ENCODE measurements at regions not wholly inside any gene's neighbourhood (a gene's known extent, or its start where the extent isn't known, plus 50 kb on each side); places are given as distances from the start of the nearest gene placed in this dataset.

- no peak for FAIRE-seq
- no peak for DNase-seq (ENCODE audit: low read depth in 1 of 2, low spot score in 1 of 2)
- Histone ChIP-seq H3K9me3 (peaks cover 8% of the 10 kb centered on the region; the same call in 1 of the 3 replicates), H3K27ac (no peak overlapping the region), H3K4me3 (no peak overlapping the region), H3K4me2 (no peak overlapping the region), H3K4me1 (no peaks in the 10 kb centered on the region)
- ChIA-PET POLR2A (no interaction called here), CTCF (interaction anchor here (0.7 to 2.4 kb wide), 6 partner anchors 12 to 405 kb away, joined by 3 to 18 read pairs (median 4); no protein-coding TSS in a partner anchor)
- 75% methylated on average over 5 of the region's 5 CpGs for WGBS (ENCODE audit: missing lambda C conversion rate)
- no peak for ATAC-seq
- no peak for TF ChIP-seq RAD21 (conservative IDR thresholded peaks at IDR 0.05 in 1 of 2, IDR thresholded peaks at IDR 0.05 in 1 of 2)
- TF ChIP-seq MAFK (IDR thresholded peaks at IDR 0.05; ENCODE audit: partially characterized antibody), result no peak
- no peak for TF ChIP-seq RNF2 (IDR thresholded peaks at IDR 0.05; ENCODE audit: borderline replicate concordance, low read depth)
- TF ChIP-seq KDM5A (IDR thresholded peaks at IDR 0.05), result no peak
- no peak for TF ChIP-seq CTCF (IDR thresholded peaks at IDR 0.05)
- no peak for TF ChIP-seq NFE2L2 (conservative IDR thresholded peaks at IDR 0.05; ENCODE audit: low read length)
- no peak for TF ChIP-seq RARB (CRISPR knock-in tag; IDR thresholded peaks at IDR 0.05)
- no peak for TF ChIP-seq ATOH8 (CRISPR knock-in tag; IDR thresholded peaks at IDR 0.05; ENCODE audit: low read depth)
- TF ChIP-seq JUN (IDR thresholded peaks at IDR 0.05), result no peak
- no peak for TF ChIP-seq CEBPB (IDR thresholded peaks at IDR 0.05)
- TF ChIP-seq BHLHE40 (IDR thresholded peaks at IDR 0.05; ENCODE audit: low read depth, low read length), result no peak
- TF ChIP-seq PHF8 (IDR thresholded peaks at IDR 0.05; ENCODE audit: borderline replicate concordance, low read depth), result no peak
- TF ChIP-seq MAX (IDR thresholded peaks at IDR 0.05), result no peak
- TF ChIP-seq NR3C1 (IDR thresholded peaks at IDR 0.05), result no peak
- no peak for TF ChIP-seq POLR2A (IDR thresholded peaks at IDR 0.05; ENCODE audit: low read length)
- no peak for TF ChIP-seq KDM1A (IDR thresholded peaks at IDR 0.05; ENCODE audit: low read depth)
- TF ChIP-seq CHD2 (IDR thresholded peaks at IDR 0.05; ENCODE audit: low read length, partially characterized antibody), result no peak
These were observed 61.4 kb downstream of the NXNL2 start for GRCh38 chr9:88596376-88596775.

- H3K4me3 ChIP-seq, result no peak overlapping the region
- ATAC-seq, result no peak
- CTCF ChIA-PET, result interaction anchor here (1.4 to 1.6 kb wide), 2 partner anchors 10 to 12 kb away, joined by 4 to 7 read pairs; no protein-coding TSS in a partner anchor
- no peaks in the 10 kb centered on the region for H3K9me3 ChIP-seq
- DNase-seq (ENCODE audit: low read depth in 1 of 2, low spot score in 1 of 2), result no peak
- WGBS (ENCODE audit: missing lambda C conversion rate), result 88% methylated on average over 3 of the region's 3 CpGs
- FAIRE-seq, result no peak
- H3K4me1 ChIP-seq, result peaks cover 4% of the 10 kb centered on the region; the same call in 1 of the 3 replicates
- H3K4me2 ChIP-seq, result no peak overlapping the region
- no peak overlapping the region for H3K27ac ChIP-seq
- TF ChIP-seq NFE2L2 (conservative IDR thresholded peaks at IDR 0.05; ENCODE audit: low read length) (no peak), TP53 (CRISPR knock-in tag; IDR thresholded peaks at IDR 0.05) (no peak), MYC (IDR thresholded peaks at IDR 0.05; ENCODE audit: borderline replicate concordance, low read length) (no peak), CBX8 (IDR thresholded peaks at IDR 0.05) (no peak), KDM5A (IDR thresholded peaks at IDR 0.05) (no peak), ZFP36 (IDR thresholded peaks at IDR 0.05; ENCODE audit: borderline replicate concordance, partially characterized antibody) (no peak), HES2 (IDR thresholded peaks at IDR 0.05) (no peak)
- POLR2A ChIA-PET, result no interaction called here
These were observed 70.0 kb downstream of the NXNL2 start for GRCh38 chr9:88604836-88605511.
